PFSK-1 (cell line): ENCODE measurements at regions not wholly inside any gene's neighbourhood (a gene's known extent, or its start where the extent isn't known, plus 50 kb on each side); places are given as distances from the start of the nearest gene placed in this dataset.

Experiments used
- FOXP2 ChIP-seq: optimal IDR thresholded peaks from 2 replicates; pipeline ENCODE3; 2011; ENCODE audit warnings: borderline replicate concordance, control low read depth, inconsistent platforms; ENCODE audit not compliant: insufficient read depth; ENCODE audit errors: extremely low read length, extremely low read depth
- POLR2AphosphoS5 ChIP-seq: IDR thresholded peaks from 2 replicates; pipeline ENCODE4 v1.6.1; 2012; ENCODE audit warnings: low read depth, mild to moderate bottlenecking, control low read depth, low read length, moderate library complexity
- REST ChIP-seq, 2 experiments: IDR thresholded peaks; 2 replicates each; pipeline versions ENCODE4 v1.6.1 to v1.8.0; 2011 to 2012; ENCODE audit warnings: low read depth in 2 of 2, low read length in 2 of 2, control low read depth in 1 of 2, inconsistent platforms in 1 of 2, mild to moderate bottlenecking in 1 of 2, moderate library complexity in 1 of 2; ENCODE audit not compliant: insufficient read depth in 1 of 2
- SIN3A ChIP-seq: IDR thresholded peaks from 2 replicates; pipeline ENCODE4 v1.6.1; 2012; ENCODE audit warnings: mild to moderate bottlenecking, low read length, moderate library complexity, borderline replicate concordance; ENCODE audit not compliant: insufficient read depth
- TAF1 ChIP-seq: IDR thresholded peaks from 2 replicates; pipeline ENCODE4 v1.6.1; 2012; ENCODE audit warnings: low read length, control low read depth, borderline replicate concordance; ENCODE audit not compliant: insufficient read depth

GRCh38 chr3:176514297-176514696 lies 683.0 kb downstream of the TBL1XR1 start:
- TF ChIP-seq REST (IDR thresholded peaks at IDR 0.05; ENCODE audit: insufficient read depth in 1 of 2, low read depth in 2 of 2, low read length in 2 of 2) (no peak), TAF1 (no peak), POLR2AphosphoS5 (no peak), FOXP2 (no peak), SIN3A (no peak)
